Keratinocyte (primary cell): ENCODE measurements at regions not wholly inside any gene's neighbourhood (a gene's known extent, or its start where the extent isn't known, plus 50 kb on each side); places are given as distances from the start of the nearest gene placed in this dataset.
"Not testable (repeated sequence)": the region's sequence is repeated elsewhere in the genome, so short reads cannot be mapped to it uniquely, and the experiment has no call there.

Experiments
- DNase-seq: peaks from one replicate; pipeline ENCODE4 v3.0.0-alpha.2; 2011; ENCODE audit warnings: low read depth, missing footprints, low spot score
- FAIRE-seq: peaks from 2 replicates; lab custom pipeline; 2011; peaks lifted over from hg19 to GRCh38; lab: Jason Lieb, UNC
- H2AFZ ChIP-seq: 2 replicates; pipeline ENCODE4 v1.6.0; 2012; ENCODE audit warnings: low read length, control low read depth, inconsistent platforms; ENCODE audit not compliant: control insufficient read depth
- H3K27ac ChIP-seq: 2 replicates; pipeline ENCODE4 v1.5.1; 2011; ENCODE audit warnings: low read length; ENCODE audit not compliant: control insufficient read depth, insufficient read depth
- H3K27me3 ChIP-seq: 3 replicates; pipeline ENCODE4 v1.6.0; 2011; ENCODE audit warnings: low read length; ENCODE audit not compliant: control insufficient read depth, insufficient read depth; ENCODE audit errors: extremely low read depth
- H3K36me3 ChIP-seq, 2 experiments: 2 replicates in 1 of 2; 3 replicates in 1 of 2; pipeline ENCODE4 v1.5.1; 2011; ENCODE audit warnings: low read length in 2 of 2, mild to moderate bottlenecking in 1 of 2; ENCODE audit not compliant: control insufficient read depth in 2 of 2, insufficient read depth in 2 of 2; ENCODE audit errors: extremely low read depth in 1 of 2
- H3K4me1 ChIP-seq: 3 replicates; pipeline ENCODE4 v1.5.1; 2011; ENCODE audit warnings: low read length; ENCODE audit not compliant: control insufficient read depth, insufficient read depth; ENCODE audit errors: extremely low read depth
- H3K4me2 ChIP-seq: 3 replicates; pipeline ENCODE4 v1.6.0; 2011; ENCODE audit warnings: low read depth, low read length; ENCODE audit not compliant: control insufficient read depth, insufficient read depth; ENCODE audit errors: extremely low read depth
- H3K4me3 ChIP-seq, 3 experiments: fragments of 200-600 bp in 1 of 3; sonication (generic) in 1 of 3; 2 replicates in 2 of 3; 3 replicates in 1 of 3; pipeline ENCODE4 v1.5.1; 2011 to 2016; ENCODE audit warnings: low read length in 3 of 3, mild to moderate bottlenecking in 3 of 3, control low read depth in 2 of 3, inconsistent platforms in 1 of 3, low read depth in 1 of 3, mixed read lengths in 1 of 3, mixed run types in 1 of 3, moderate library complexity in 1 of 3; ENCODE audit not compliant: control insufficient read depth in 2 of 3, insufficient read depth in 2 of 3; ENCODE audit errors: extremely low read depth in 1 of 3
- H3K79me2 ChIP-seq: 2 replicates; pipeline ENCODE4 v1.6.0; 2012; ENCODE audit warnings: low read length; ENCODE audit not compliant: control insufficient read depth, insufficient read depth
- H3K9ac ChIP-seq: 3 replicates; pipeline ENCODE4 v1.6.0; 2011; ENCODE audit warnings: low read length; ENCODE audit not compliant: control insufficient read depth, insufficient read depth; ENCODE audit errors: extremely low read depth
- H3K9me1 ChIP-seq: 3 replicates; pipeline ENCODE4 v1.6.0; 2011; ENCODE audit warnings: low read length; ENCODE audit not compliant: control insufficient read depth, insufficient read depth; ENCODE audit errors: extremely low read depth
- H3K9me3 ChIP-seq: 2 replicates; pipeline ENCODE4 v1.5.1; 2012; ENCODE audit warnings: low read depth, low read length; ENCODE audit not compliant: control insufficient read depth
- H4K20me1 ChIP-seq: 3 replicates; pipeline ENCODE4 v1.6.0; 2011; ENCODE audit warnings: low read length; ENCODE audit not compliant: control insufficient read depth, insufficient read depth; ENCODE audit errors: extremely low read depth
- CTCF ChIP-seq, 3 experiments: IDR thresholded peaks in 1 of 3; conservative IDR thresholded peaks in 1 of 3; optimal IDR thresholded peaks in 1 of 3; 2 replicates in 2 of 3; 3 replicates in 1 of 3; pipeline versions ENCODE3 to v1.5.1; 2011; ENCODE audit warnings: low read length in 3 of 3, mild to moderate bottlenecking in 3 of 3, moderate library complexity in 2 of 3, control low read depth in 1 of 3, inconsistent platforms in 1 of 3; ENCODE audit not compliant: insufficient read depth in 2 of 3; ENCODE audit errors: extremely low read depth in 1 of 3
- EZH2 ChIP-seq: IDR thresholded peaks from one replicate; pipeline ENCODE4 v1.6.1; 2012; ENCODE audit warnings: inconsistent platforms, mild to moderate bottlenecking, low read length, moderate library complexity
- dilution Hi-C: fragments of 300-500 bp; cut with MboI; formaldehyde crosslinking; loops from one replicate; pipeline ENCODE4 v1.7.0; 2020; ENCODE audit warnings: low sequenced_read_pairs; ENCODE audit not compliant: extremely low pct_ligation_motif_present

GRCh38 chr3:4211610-4212009 is 91.6 kb upstream of the SETMAR start:
- Histone ChIP-seq H3K36me3 (no peaks in the 10 kb centered on the region), H3K27me3 (no peaks in the 10 kb centered on the region), H3K9ac (no peak overlapping the region), H3K4me3 (no peak overlapping the region), H3K4me1 (no peaks in the 10 kb centered on the region), H4K20me1 (no peaks in the 10 kb centered on the region), H3K9me1 (no peaks in the 10 kb centered on the region), H3K79me2 (no peaks in the 10 kb centered on the region), H2AFZ (no peak overlapping the region), H3K27ac (no peak overlapping the region), H3K9me3 (no peaks in the 10 kb centered on the region), H3K4me2 (no peak overlapping the region)
- DNase-seq: no peak
- TF ChIP-seq EZH2 (no peak), CTCF (optimal IDR thresholded peaks at IDR 0.05 in 1 of 3, IDR thresholded peaks at IDR 0.05 in 1 of 3, conservative IDR thresholded peaks at IDR 0.05 in 1 of 3; ENCODE audit: extremely low read depth in 1 of 3, insufficient read depth in 2 of 3, low read length in 3 of 3) (no peak)
- dilution Hi-C loops: no loop called here
- no peak for FAIRE-seq

- H2AFZ ChIP-seq, H3K79me2 ChIP-seq, DNase-seq, H3K9me3 ChIP-seq, H3K9ac ChIP-seq, H3K36me3 ChIP-seq, H3K4me1 ChIP-seq, H3K4me3 ChIP-seq, H3K9me1 ChIP-seq, H3K27ac ChIP-seq, H3K27me3 ChIP-seq, FAIRE-seq, dilution Hi-C loops, H4K20me1 ChIP-seq, H3K4me2 ChIP-seq: not testable (repeated sequence)
Measured at GRCh38 chr3:4213420-4213819, 89.7 kb upstream of the SETMAR start.

- H3K9ac ChIP-seq, H3K4me1 ChIP-seq, DNase-seq, H4K20me1 ChIP-seq, dilution Hi-C loops, H3K36me3 ChIP-seq, H3K9me3 ChIP-seq, H3K27ac ChIP-seq, H3K9me1 ChIP-seq, H3K4me3 ChIP-seq, H3K27me3 ChIP-seq, H3K4me2 ChIP-seq, FAIRE-seq, H3K79me2 ChIP-seq, H2AFZ ChIP-seq: not testable (repeated sequence)
Measured at GRCh38 chr3:4216974-4217373, 86.2 kb upstream of the SETMAR start.
